Natural killer cell (primary cell): ENCODE measurements at regions not wholly inside any gene's neighbourhood (a gene's known extent, or its start where the extent isn't known, plus 50 kb on each side); places are given as distances from the start of the nearest gene placed in this dataset.

ENCODE experiments used
- ATAC-seq, 3 donors: fragments of 150-1000 bp in 2 of 3; fragments of 200-7000 bp in 1 of 3; cut with Tn5 transposase; 1 replicate in 1 of 3; 2 replicates in 2 of 3; pipeline ENCODE4 v1.10.0; 2021; ENCODE audit warnings: mild to moderate bottlenecking in 2 of 3, moderate library complexity in 2 of 3
- DNase-seq, 2 donors: peaks; one replicate each; pipeline versions ENCODE4 v3.0.0 to v3.0.0-alpha.2; 2013 to 2021; ENCODE audit warnings: mixed read lengths in 1 of 2
- H3K27ac ChIP-seq: one replicate; pipeline ENCODE4 v1.5.1; 2013; ENCODE audit warnings: mild to moderate bottlenecking, low read length
- H3K27me3 ChIP-seq: one replicate; pipeline ENCODE4 v1.6.1; 2013; ENCODE audit warnings: low read length; ENCODE audit not compliant: control insufficient read depth, insufficient read depth
- H3K36me3 ChIP-seq: one replicate; pipeline ENCODE4 v1.6.1; 2013; ENCODE audit warnings: low read length; ENCODE audit not compliant: control insufficient read depth, insufficient read depth
- H3K4me1 ChIP-seq: one replicate; pipeline ENCODE4 v1.6.1; 2013; ENCODE audit warnings: low read length; ENCODE audit not compliant: control insufficient read depth, insufficient read depth
- H3K4me3 ChIP-seq: one replicate; pipeline ENCODE4 v1.5.1; 2013; ENCODE audit warnings: low read length
- H3K9me3 ChIP-seq: one replicate; pipeline ENCODE4 v1.6.1; 2013; ENCODE audit warnings: low read length; ENCODE audit not compliant: control insufficient read depth, insufficient read depth
- H3K27ac Mint-ChIP-seq, 2 donors: one replicate each; pipeline ENCODE4 v1.8.0; 2022; ENCODE audit warnings: mild to moderate bottlenecking in 2 of 2, mixed read lengths in 2 of 2, moderate library complexity in 1 of 2
- H3K27me3 Mint-ChIP-seq, 2 donors: one replicate each; pipeline ENCODE4 v1.8.0; 2022; ENCODE audit warnings: low read depth in 2 of 2, mixed read lengths in 2 of 2
- H3K36me3 Mint-ChIP-seq: one replicate; pipeline ENCODE4 v1.8.0; 2022; ENCODE audit warnings: mixed read lengths
- H3K4me1 Mint-ChIP-seq, 2 donors: one replicate each; pipeline ENCODE4 v1.8.0; 2022; ENCODE audit warnings: mixed read lengths in 2 of 2
- H3K4me3 Mint-ChIP-seq: one replicate; pipeline ENCODE4 v1.8.0; 2022; ENCODE audit warnings: mild to moderate bottlenecking, moderate library complexity, mixed read lengths
- H3K9me3 Mint-ChIP-seq, 2 donors: one replicate each; pipeline ENCODE4 v1.8.0; 2022; ENCODE audit warnings: mixed read lengths in 2 of 2
- CTCF ChIP-seq: fragments of 200-600 bp; IDR thresholded peaks from one replicate; pipeline ENCODE4 v1.8.0; 2022; ENCODE audit warnings: antibody characterized with exemption
- WGBS: methylation state at CpG from one replicate; pipeline ENCODE4 v1.1.7; 2013; ENCODE audit warnings: missing lambda C conversion rate; ENCODE audit not compliant: insufficient coverage; 5-methylcytosine and 5-hydroxymethylcytosine counted together
- intact Hi-C: fragments of 100-400 bp; cut with micrococcal nuclease; formaldehyde crosslinking; loops from one replicate; pipeline ENCODE4 v1.14.2; 2022

DNA sequence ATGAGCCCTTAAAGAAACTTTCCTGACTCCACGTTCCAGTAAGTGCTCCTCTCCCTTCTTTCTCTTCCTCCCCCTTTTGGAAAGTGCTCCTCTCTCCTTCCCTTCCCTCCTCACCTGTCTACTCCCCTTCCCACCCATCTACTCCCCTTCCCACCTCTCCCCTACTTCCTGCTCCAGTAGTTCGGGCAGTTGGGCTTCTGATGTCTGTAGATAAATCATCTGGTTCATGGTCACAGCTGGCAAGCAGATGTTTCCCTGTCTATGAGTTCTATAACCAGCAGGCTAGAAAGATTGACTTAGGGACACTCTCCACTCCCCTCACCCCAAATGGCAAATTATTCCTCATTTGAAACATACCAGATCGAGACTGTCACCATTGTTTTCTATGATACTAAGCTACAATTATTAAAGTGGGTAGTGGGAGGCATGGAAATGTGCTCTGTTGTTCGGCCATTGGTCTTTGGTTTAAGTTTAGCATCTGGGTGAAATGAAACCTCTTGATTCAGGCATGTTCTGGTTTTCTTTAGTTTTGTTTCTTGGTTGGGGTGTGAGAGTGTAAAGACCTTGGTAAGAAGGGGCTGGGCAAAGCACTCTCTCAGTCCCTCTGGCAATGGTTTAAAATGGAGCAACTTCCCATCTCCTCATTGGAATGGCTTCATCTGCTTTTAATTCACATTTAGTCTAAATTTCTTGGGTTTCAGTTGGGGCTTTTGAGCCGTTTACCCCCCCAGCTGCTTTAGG lies 413.2 kb upstream of the SPRED2 start:
- H3K9me3 ChIP-seq, result no peaks in the 10 kb centered on the region
- no peak overlapping the region for H3K27ac Mint-ChIP-seq
- no peak overlapping the region for H3K4me3 ChIP-seq
- intact Hi-C loops, result no loop called here
- 65% methylated on average over 4 of the region's 5 CpGs for WGBS
- no peak for TF ChIP-seq CTCF
- peaks cover 0 to 3% of the 10 kb centered on the region in 2 donors for H3K27me3 Mint-ChIP-seq
- no peaks in the 10 kb centered on the region for H3K27me3 ChIP-seq
- H3K27ac ChIP-seq, result no peak overlapping the region
- H3K4me1 ChIP-seq, result no peaks in the 10 kb centered on the region
- no peaks in the 10 kb centered on the region for H3K36me3 Mint-ChIP-seq
- no peak overlapping the region for H3K4me3 Mint-ChIP-seq
- H3K4me1 Mint-ChIP-seq, result no peaks in the 10 kb centered on the region
- no peak for ATAC-seq
- DNase-seq, result no peak
- H3K36me3 ChIP-seq, result no peaks in the 10 kb centered on the region
- H3K9me3 Mint-ChIP-seq, result peaks cover 0 to 5% of the 10 kb centered on the region in 2 donors

DNA sequence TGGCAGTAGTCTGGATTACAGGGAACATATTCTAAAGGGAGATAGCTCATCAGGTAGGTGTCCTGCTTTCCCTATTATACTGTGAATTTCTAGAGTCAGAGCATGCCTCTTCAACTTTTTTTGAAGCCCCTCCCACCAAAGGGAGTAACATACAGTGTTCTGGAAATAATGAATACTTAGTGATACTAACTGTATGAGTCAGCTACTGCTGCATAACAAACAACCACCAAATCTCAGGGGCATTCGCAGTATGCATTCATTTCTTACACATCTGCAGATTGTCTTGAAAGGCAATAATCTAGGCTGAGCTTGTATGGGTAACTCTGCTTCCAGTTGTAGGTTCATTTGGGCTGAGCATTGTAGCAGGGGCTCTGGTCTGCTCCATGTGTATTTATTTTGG lies 409.7 kb upstream of the SPRED2 start:
- Mint-ChIP-seq H3K9me3 (peaks cover 0 to 3% of the 10 kb centered on the region in 2 donors), H3K27me3 (peaks cover 0 to 3% of the 10 kb centered on the region in 2 donors), H3K4me1 (no peaks in the 10 kb centered on the region), H3K36me3 (no peaks in the 10 kb centered on the region), H3K27ac (no peak overlapping the region), H3K4me3 (no peak overlapping the region)
- DNase-seq (no peak), ATAC-seq (no peak)
- H3K4me3 ChIP-seq, result no peak overlapping the region
- TF ChIP-seq CTCF, result no peak
- intact Hi-C loops, result no loop called here
- H3K4me1 ChIP-seq, result no peaks in the 10 kb centered on the region
- H3K9me3 ChIP-seq, result no peaks in the 10 kb centered on the region
- H3K27me3 ChIP-seq, result no peaks in the 10 kb centered on the region
- H3K36me3 ChIP-seq, result no peaks in the 10 kb centered on the region
- no peak overlapping the region for H3K27ac ChIP-seq
- no CpG with 5 or more reads among the region's 1 CpG for WGBS

DNA sequence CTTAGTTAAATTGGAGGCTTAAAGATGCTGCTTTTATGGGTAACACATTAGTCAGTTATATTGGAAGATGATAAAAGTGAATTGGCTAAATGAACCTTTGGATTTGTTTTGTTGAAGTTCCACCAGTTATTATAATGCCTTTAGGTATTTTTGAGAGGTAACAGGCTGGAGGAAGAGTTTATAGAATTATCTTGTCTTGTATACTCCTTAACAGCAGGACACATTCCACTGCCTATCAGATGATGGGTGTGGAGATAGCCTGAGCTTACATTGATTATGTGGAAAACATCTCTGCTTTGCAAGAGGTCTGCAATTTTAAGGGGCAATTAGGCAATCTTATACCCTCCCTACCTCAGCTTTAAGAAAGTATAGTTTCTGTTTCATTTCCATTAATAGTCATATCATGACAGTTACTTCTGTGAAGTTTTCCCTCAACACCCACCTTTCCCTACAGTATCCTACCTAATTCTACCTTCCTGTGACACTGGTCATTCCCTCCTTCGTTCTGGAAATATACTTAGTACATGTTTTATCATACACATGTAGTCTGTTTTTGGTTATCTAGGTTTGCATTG lies 403.7 kb upstream of the SPRED2 start:
- no peaks in the 10 kb centered on the region for H3K36me3 Mint-ChIP-seq
- no CpG with 5 or more reads among the region's 1 CpG for WGBS
- no peak for TF ChIP-seq CTCF
- H3K27me3 Mint-ChIP-seq, result no peaks in the 10 kb centered on the region
- no peak for ATAC-seq
- no peaks in the 10 kb centered on the region for H3K36me3 ChIP-seq
- H3K27ac ChIP-seq, result no peak overlapping the region
- H3K4me1 ChIP-seq, result no peaks in the 10 kb centered on the region
- H3K27ac Mint-ChIP-seq, result no peak overlapping the region
- peaks cover 0 to 6% of the 10 kb centered on the region in 2 donors for H3K9me3 Mint-ChIP-seq
- no peaks in the 10 kb centered on the region for H3K9me3 ChIP-seq
- no peak overlapping the region for H3K4me3 ChIP-seq
- intact Hi-C loops, result no loop called here
- no peaks in the 10 kb centered on the region for H3K27me3 ChIP-seq
- no peak for DNase-seq
- no peaks in the 10 kb centered on the region for H3K4me1 Mint-ChIP-seq
- H3K4me3 Mint-ChIP-seq, result no peak overlapping the region
